GM12878 (cell line): ENCODE measurements at regions not wholly inside any gene's neighbourhood (a gene's known extent, or its start where the extent isn't known, plus 50 kb on each side); places are given as distances from the start of the nearest gene placed in this dataset.

ENCODE experiments used
- ATAC-seq: fragments of 200-7000 bp; cut with Tn5 transposase; 3 replicates; pipeline ENCODE4 v1.9.1; 2020; ENCODE audit warnings: mild to moderate bottlenecking, moderate library complexity
- BruUV-seq: library from RNA; stranded (reverse); fragments of 400-500 nt; replicated peaks from 2 replicates; lab custom pipeline; 2021; lab: Mats Ljungman, UMichigan
- CTCF ChIA-PET: fragments of 300-600 bp; sonication (Branson Sonifier 250); formaldehyde crosslinking; extraction: SDS; loops from one replicate; lab custom pipeline; 2021; ENCODE audit warnings: inconsistent platforms; lab: Yijun Ruan, JAX
- POLR2A ChIA-PET: fragments of 350-600 bp; formaldehyde crosslinking; extraction: SDS; loops from one replicate; lab custom pipeline; 2021; ENCODE audit warnings: inconsistent platforms; lab: Charles Lee
- RAD21 ChIA-PET: fragments of 300-600 bp; sonication (Branson Sonifier 250); formaldehyde crosslinking; loops from one replicate; lab custom pipeline; 2023; ENCODE audit warnings: antibody characterized with exemption; ENCODE audit not compliant: unreplicated experiment; lab: Charles Lee
- SMC1A ChIA-PET: fragments of 300-600 bp; sonication (Branson Sonifier 250); formaldehyde crosslinking; loops from one replicate; lab custom pipeline; 2023; ENCODE audit not compliant: unreplicated experiment, uncharacterized antibody; lab: Charles Lee
- DNase-seq: peaks from one replicate; pipeline ENCODE4 v3.0.0-alpha.2; 2011; ENCODE audit warnings: low read depth, low spot score
- FAIRE-seq: peaks from 3 replicates; lab custom pipeline; 2011; peaks lifted over from hg19 to GRCh38; lab: Jason Lieb, UNC
- H2AFZ ChIP-seq: 2 replicates; pipeline ENCODE4 v1.6.0; 2011; ENCODE audit warnings: low read depth, low read length, control low read depth; ENCODE audit not compliant: control insufficient read depth
- H3K27ac ChIP-seq: 2 replicates; pipeline ENCODE4 v1.5.1; 2011; ENCODE audit warnings: control low read depth; ENCODE audit not compliant: control insufficient read depth, insufficient read depth
- H3K27me3 ChIP-seq, 2 experiments: replicated peaks in 1 of 2; 2 replicates each; pipeline versions ENCODE4 v1.6.0 to v1.6.1; 2011; ENCODE audit warnings: low read length in 1 of 2; ENCODE audit not compliant: control insufficient read depth in 2 of 2, insufficient read depth in 2 of 2
- H3K36me3 ChIP-seq, 2 experiments: 2 replicates each; pipeline ENCODE4 v1.5.1; 2011; ENCODE audit warnings: low read length in 1 of 2; ENCODE audit not compliant: control insufficient read depth in 2 of 2, insufficient read depth in 2 of 2
- H3K4me1 ChIP-seq: 2 replicates; pipeline ENCODE4 v1.6.1; 2011; ENCODE audit warnings: mild to moderate bottlenecking, low read length, moderate library complexity, mixed read lengths; ENCODE audit not compliant: control insufficient read depth, insufficient read depth
- H3K4me2 ChIP-seq: 2 replicates; pipeline ENCODE4 v1.6.0; 2011; ENCODE audit warnings: control low read depth; ENCODE audit not compliant: control insufficient read depth, insufficient read depth
- H3K4me3 ChIP-seq: fragments of 200-600 bp; sonication (generic); 2 replicates; pipeline ENCODE4 v1.5.1; 2016
- H3K79me2 ChIP-seq: 2 replicates; pipeline ENCODE4 v1.6.0; 2011; ENCODE audit warnings: low read length; ENCODE audit not compliant: control insufficient read depth, insufficient read depth
- H3K9ac ChIP-seq: 2 replicates; pipeline ENCODE4 v1.8.0; 2011; ENCODE audit warnings: low read length, control low read depth, mixed read lengths; ENCODE audit not compliant: control insufficient read depth, insufficient read depth
- H3K9me3 ChIP-seq: replicated peaks from 3 replicates; pipeline ENCODE4 v1.5.1; 2011; ENCODE audit warnings: mild to moderate bottlenecking, low read length; ENCODE audit not compliant: control insufficient read depth, insufficient read depth
- H4K20me1 ChIP-seq: 2 replicates; pipeline ENCODE4 v1.6.0; 2011; ENCODE audit not compliant: control insufficient read depth, insufficient read depth
- GATAD2B ChIP-seq: fragments of 450-650 bp; conservative IDR thresholded peaks from 2 replicates; pipeline ENCODE4 v1.6.1; 2017; ENCODE audit warnings: low read depth, mild to moderate bottlenecking, moderate library complexity
- HDAC6 ChIP-seq: fragments of 200-600 bp; sonication (generic); IDR thresholded peaks from one replicate; pipeline ENCODE4 v1.8.0; 2017; ENCODE audit warnings: antibody characterized with exemption; ENCODE audit not compliant: unreplicated experiment
- IRF4 ChIP-seq: IDR thresholded peaks from 2 replicates; pipeline ENCODE4 v1.6.1; 2011; ENCODE audit warnings: low read depth, low read length
- KAT2A ChIP-seq: conservative IDR thresholded peaks from 2 replicates; pipeline ENCODE4 v1.6.1; 2011; ENCODE audit warnings: low read depth, low read length; ENCODE audit not compliant: control insufficient read depth
- MAX ChIP-seq: IDR thresholded peaks from 2 replicates; pipeline ENCODE4 v1.6.1; 2012; ENCODE audit warnings: low read depth, low read length, improper control_type of control experiment
- POLR2AphosphoS2 ChIP-seq: IDR thresholded peaks from 2 replicates; pipeline ENCODE4 v1.6.1; 2011; ENCODE audit warnings: low read depth, mild to moderate bottlenecking, low read length, improper control_type of control experiment, moderate library complexity
- RELB ChIP-seq: fragments of 450-650 bp; IDR thresholded peaks from 2 replicates; pipeline ENCODE4 v1.6.1; 2017; ENCODE audit warnings: low read depth, mild to moderate bottlenecking, moderate library complexity
- SRF ChIP-seq, 2 experiments: IDR thresholded peaks; 2 replicates each; pipeline ENCODE4 v1.6.1; 2011; ENCODE audit warnings: low read depth in 2 of 2, low read length in 2 of 2, mild to moderate bottlenecking in 1 of 2, moderate library complexity in 1 of 2
- TCF3 ChIP-seq: IDR thresholded peaks from 2 replicates; pipeline ENCODE4 v1.6.1; 2012; ENCODE audit warnings: low read depth, mild to moderate bottlenecking, low read length, borderline replicate concordance; ENCODE audit not compliant: insufficient read depth
- WGBS: methylation state at CpG from one replicate; pipeline ENCODE4 v1.1.6; 2016; ENCODE audit warnings: low lambda C conversion rate; ENCODE audit not compliant: insufficient replicate concordance, insufficient coverage; ENCODE audit errors: missing lambda C conversion rate; 5-methylcytosine and 5-hydroxymethylcytosine counted together
- in situ Hi-C: fragments of 300-500 bp; cut with MboI; formaldehyde crosslinking; loops from 9 replicates; pipeline ENCODE4 v1.14.3; 2018; ENCODE audit warnings: mixed read lengths
- intact Hi-C: fragments of 100-400 bp; cut with micrococcal nuclease; formaldehyde crosslinking; loops from one replicate; pipeline ENCODE4 v1.14.2; 2022; ENCODE audit not compliant: unreplicated experiment
- TF ChIP-seq, protein P1 (sequence below): fragments of 450-650 bp; IDR thresholded peaks from 2 replicates; pipeline ENCODE4 v1.6.1; 2016; ENCODE audit warnings: mild to moderate bottlenecking

DNA sequence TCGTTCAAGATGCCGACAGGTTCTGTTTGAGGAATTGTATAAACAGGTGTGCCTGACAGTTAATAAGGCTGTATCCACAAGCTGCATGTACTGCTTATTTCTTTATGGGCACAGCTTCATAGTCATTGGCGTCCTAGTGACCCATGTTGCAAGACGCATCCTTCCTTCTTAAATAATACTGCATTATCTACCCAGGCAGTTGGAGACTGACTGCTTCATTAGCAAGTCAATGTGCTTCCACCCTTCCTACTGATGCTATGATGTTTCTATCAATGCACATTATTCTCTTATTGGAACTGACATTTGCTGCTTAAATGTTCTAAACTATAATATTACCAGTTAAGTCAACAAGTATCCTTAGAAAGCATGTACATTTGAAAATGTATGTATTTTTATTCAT, 950.0 kb upstream of the MIR17HG start:
- no peak for TF ChIP-seq HDAC6
- no peak for TF ChIP-seq TCF3
- TF ChIP-seq POLR2AphosphoS2, result no peak
- no peak for TF ChIP-seq RELB
- TF ChIP-seq KAT2A, result no peak
- TF ChIP-seq, protein P1, sequence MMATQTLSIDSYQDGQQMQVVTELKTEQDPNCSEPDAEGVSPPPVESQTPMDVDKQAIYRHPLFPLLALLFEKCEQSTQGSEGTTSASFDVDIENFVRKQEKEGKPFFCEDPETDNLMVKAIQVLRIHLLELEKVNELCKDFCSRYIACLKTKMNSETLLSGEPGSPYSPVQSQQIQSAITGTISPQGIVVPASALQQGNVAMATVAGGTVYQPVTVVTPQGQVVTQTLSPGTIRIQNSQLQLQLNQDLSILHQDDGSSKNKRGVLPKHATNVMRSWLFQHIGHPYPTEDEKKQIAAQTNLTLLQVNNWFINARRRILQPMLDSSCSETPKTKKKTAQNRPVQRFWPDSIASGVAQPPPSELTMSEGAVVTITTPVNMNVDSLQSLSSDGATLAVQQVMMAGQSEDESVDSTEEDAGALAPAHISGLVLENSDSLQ, result no peak
- no peak for TF ChIP-seq GATAD2B
- TF ChIP-seq SRF (IDR thresholded peaks at IDR 0.05; ENCODE audit: low read depth in 2 of 2, low read length in 2 of 2), result no peak
- TF ChIP-seq IRF4, result no peak
- no peak for TF ChIP-seq MAX
- CTCF ChIA-PET, result interaction anchor here (0.7 kb wide), 1 partner anchor 100 kb away, joined by 3 read pairs; no protein-coding TSS in a partner anchor
- Histone ChIP-seq H3K4me2 (no peak overlapping the region), H3K79me2 (no peaks in the 10 kb centered on the region), H2AFZ (no peak overlapping the region), H3K27ac (no peak overlapping the region), H3K4me3 (no peak overlapping the region), H3K36me3 (no peaks in the 10 kb centered on the region), H4K20me1 (no peaks in the 10 kb centered on the region), H3K4me1 (no peaks in the 10 kb centered on the region), H3K9me3 (no peaks in the 10 kb centered on the region), H3K27me3 (no peaks in the 10 kb centered on the region), H3K9ac (no peak overlapping the region)
- no TSS peak for BruUV-seq
- SMC1A ChIA-PET, result interaction anchor here (0.7 to 1.9 kb wide), 2 partner anchors 9 to 144 kb away, joined by 3 to 8 read pairs; no protein-coding TSS in a partner anchor
- intact Hi-C loops (no loop called here), in situ Hi-C loops (no loop called here)
- RAD21 ChIA-PET, result no interaction called here
- ATAC-seq (no peak), DNase-seq (no peak), FAIRE-seq (no peak)
- POLR2A ChIA-PET, result no interaction called here
- WGBS, result 51% methylated on average over 4 of the region's 4 CpGs
